ENCODE measurements at regions not wholly inside any gene's neighbourhood (a gene's known extent, or its start where the extent isn't known, plus 50 kb on each side); places are given as distances from the start of the nearest gene placed in this dataset.

DNA sequence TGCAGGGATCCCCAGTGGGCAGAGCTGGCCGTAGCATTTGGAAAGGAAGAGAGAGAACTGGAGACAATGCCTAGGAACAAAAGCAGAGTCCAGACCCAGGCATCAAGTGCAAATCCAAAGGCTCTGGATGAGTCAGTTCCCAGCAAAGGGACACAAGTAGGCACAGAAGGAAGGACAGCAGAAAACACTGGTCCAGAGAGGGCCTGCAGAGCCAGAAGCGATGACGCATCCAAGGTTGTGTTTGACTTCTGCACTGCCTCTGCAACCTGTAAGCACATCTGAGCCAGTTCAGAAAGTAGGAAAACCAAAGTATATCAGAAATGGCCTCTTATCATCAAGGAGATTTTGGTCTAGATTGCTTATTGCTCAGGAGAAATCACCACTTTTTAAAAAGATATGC, 604.5 kb downstream of the FGF9 start:
- Histone ChIP-seq H3K9me3 (ENCODE audit: control insufficient read depth, low read depth, low read length) (no peaks in the 10 kb centered on the region), H3K4me1 (ENCODE audit: control insufficient read depth, low read depth, low read length) (no peaks in the 10 kb centered on the region), H3K4me3 (ENCODE audit: low read length) (no peak overlapping the region), H3K27ac (ENCODE audit: low read length) (no peak overlapping the region), H3K36me3 (ENCODE audit: control insufficient read depth, low read depth, low read length) (no peaks in the 10 kb centered on the region), H3K27me3 (ENCODE audit: control insufficient read depth, insufficient read depth, low read length) (no peaks in the 10 kb centered on the region), H3K9ac (ENCODE audit: low read length) (no peak overlapping the region)

DNA sequence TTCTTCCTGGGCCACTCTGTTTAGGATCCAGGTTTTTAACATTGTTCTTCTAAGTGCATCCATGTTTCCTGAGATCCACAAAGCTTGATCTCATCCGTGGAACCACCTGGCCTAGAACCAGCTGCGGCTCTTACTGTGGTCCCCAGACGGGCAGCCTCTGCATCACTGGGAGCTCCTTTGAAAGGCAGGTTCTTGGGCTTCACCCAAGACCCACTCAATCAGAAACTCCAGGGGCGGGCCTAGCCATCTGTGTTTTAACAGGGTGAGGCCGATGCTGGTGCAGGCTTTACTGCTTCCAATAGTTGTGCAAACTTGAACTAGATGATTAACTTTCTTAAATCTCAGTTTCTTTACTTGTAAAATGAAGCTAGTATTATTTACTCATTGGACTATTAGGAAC, 605.7 kb downstream of the FGF9 start:
- Histone ChIP-seq H3K4me3 (ENCODE audit: low read length) (no peak overlapping the region), H3K4me1 (ENCODE audit: control insufficient read depth, low read depth, low read length) (no peaks in the 10 kb centered on the region), H3K9me3 (ENCODE audit: control insufficient read depth, low read depth, low read length) (no peaks in the 10 kb centered on the region), H3K27me3 (ENCODE audit: control insufficient read depth, insufficient read depth, low read length) (no peaks in the 10 kb centered on the region), H3K9ac (ENCODE audit: low read length) (no peak overlapping the region), H3K27ac (ENCODE audit: low read length) (no peak overlapping the region), H3K36me3 (ENCODE audit: control insufficient read depth, low read depth, low read length) (no peaks in the 10 kb centered on the region)

DNA sequence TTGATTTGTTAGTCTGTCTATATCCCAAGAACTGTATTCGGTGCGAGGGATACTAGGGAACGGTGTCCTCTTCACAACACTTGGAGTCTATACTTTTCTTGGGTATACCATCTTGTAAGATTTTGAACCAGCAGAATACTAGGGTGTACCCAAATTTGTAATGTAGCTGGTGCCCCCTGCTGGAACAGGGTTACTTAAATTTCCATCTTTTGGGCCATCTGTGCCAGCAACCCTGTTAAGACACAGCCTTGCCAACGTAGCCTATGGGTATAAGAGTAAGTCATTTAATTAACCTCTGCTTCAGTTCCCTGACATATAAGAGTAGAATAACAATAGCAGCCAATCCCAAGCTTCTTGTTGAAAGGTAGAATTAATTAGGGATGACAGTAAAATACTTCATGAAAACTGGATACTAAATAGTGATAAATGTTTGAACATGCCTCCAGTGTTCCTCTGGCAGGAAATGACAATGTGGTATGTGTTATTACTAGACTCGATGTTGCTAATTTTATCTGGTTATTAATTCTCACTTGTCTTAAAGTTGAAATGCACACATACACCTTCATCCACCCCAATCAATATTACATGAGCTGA, 607.6 kb downstream of the FGF9 start:
- Histone ChIP-seq H3K4me1 (ENCODE audit: control insufficient read depth, low read depth, low read length) (no peaks in the 10 kb centered on the region), H3K9me3 (ENCODE audit: control insufficient read depth, low read depth, low read length) (no peaks in the 10 kb centered on the region), H3K27ac (ENCODE audit: low read length) (no peak overlapping the region), H3K4me3 (ENCODE audit: low read length) (no peak overlapping the region), H3K36me3 (ENCODE audit: control insufficient read depth, low read depth, low read length) (no peaks in the 10 kb centered on the region), H3K27me3 (ENCODE audit: control insufficient read depth, insufficient read depth, low read length) (no peaks in the 10 kb centered on the region), H3K9ac (ENCODE audit: low read length) (no peak overlapping the region)

DNA sequence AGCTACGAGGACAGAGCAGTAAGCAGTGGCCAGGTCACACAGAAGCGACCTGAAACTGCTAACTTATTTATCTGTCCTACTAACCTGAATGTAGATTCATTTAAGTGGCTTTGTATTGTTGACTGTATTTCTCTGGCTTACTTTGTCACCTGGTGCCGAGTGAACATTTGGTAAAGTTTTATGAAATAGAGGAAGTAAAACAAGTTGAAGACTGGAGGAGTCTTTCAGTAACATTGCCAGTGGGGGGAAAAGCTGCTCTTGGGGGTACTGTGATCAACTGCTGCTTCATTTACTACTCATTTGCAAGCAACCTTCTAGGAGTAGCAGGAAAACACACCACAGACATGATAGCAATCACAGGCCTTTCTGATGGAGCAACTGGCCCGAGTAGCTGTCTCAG, 615.0 kb downstream of the FGF9 start:
- Histone ChIP-seq H3K9ac (ENCODE audit: low read length) (no peak overlapping the region), H3K4me3 (ENCODE audit: low read length) (no peak overlapping the region), H3K27ac (ENCODE audit: low read length) (no peak overlapping the region), H3K36me3 (ENCODE audit: control insufficient read depth, low read depth, low read length) (no peaks in the 10 kb centered on the region), H3K4me1 (ENCODE audit: control insufficient read depth, low read depth, low read length) (no peaks in the 10 kb centered on the region), H3K27me3 (ENCODE audit: control insufficient read depth, insufficient read depth, low read length) (no peaks in the 10 kb centered on the region), H3K9me3 (ENCODE audit: control insufficient read depth, low read depth, low read length) (no peaks in the 10 kb centered on the region)

DNA sequence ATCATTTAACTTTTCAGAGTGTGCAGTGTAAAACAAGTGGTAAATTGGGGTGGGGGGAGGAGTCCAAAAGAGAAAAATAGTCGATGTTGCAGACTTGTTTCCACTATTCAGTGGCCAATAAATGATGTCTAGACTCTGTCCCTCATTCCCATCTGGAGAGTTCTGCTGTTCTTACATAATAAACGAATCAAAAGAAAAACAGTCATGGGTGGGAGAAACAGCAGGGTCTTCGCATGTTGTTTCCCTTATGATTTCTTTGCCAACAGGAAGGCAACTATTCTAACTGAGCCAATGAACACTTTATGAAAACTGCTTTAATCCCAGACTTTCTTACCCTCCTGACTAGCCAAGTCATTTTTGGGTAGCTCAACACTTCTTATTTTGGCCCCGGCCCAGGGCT, 615.5 kb downstream of the FGF9 start:
- no peaks in the 10 kb centered on the region for H3K4me1 ChIP-seq (ENCODE audit: control insufficient read depth, low read depth, low read length)
- H3K9ac ChIP-seq (ENCODE audit: low read length): no peak overlapping the region
- H3K4me3 ChIP-seq (ENCODE audit: low read length): no peak overlapping the region
- H3K27me3 ChIP-seq (ENCODE audit: control insufficient read depth, insufficient read depth, low read length): no peaks in the 10 kb centered on the region
- H3K27ac ChIP-seq (ENCODE audit: low read length): no peak overlapping the region
- no peaks in the 10 kb centered on the region for H3K36me3 ChIP-seq (ENCODE audit: control insufficient read depth, low read depth, low read length)
- no peaks in the 10 kb centered on the region for H3K9me3 ChIP-seq (ENCODE audit: control insufficient read depth, low read depth, low read length)

DNA sequence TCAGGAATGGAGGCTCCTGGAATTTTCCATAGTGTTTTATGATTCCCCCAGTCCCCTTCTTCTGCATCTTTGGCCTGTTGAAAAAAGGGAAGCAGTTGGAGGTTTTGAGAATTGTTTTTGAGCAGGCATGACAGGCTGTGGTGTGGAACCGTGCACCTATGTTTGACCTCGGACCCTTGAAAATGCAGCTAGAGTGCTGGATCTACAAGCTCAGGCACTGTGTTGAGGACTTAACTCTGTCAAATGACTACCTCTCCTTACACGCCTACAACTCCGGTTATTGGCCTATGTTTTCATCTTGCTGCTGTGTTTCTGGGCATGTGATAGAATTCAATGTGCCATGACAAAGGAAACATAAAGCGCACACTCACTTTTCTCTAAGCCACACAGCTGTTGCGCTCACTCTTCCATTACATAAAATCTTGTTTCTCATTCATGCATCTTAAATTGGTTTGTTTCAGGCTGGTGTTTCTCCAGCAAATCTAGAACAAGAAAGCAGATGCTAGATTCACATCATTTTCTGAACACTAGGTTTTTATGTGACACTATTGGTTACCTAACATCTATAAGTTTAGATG, 616.6 kb downstream of the FGF9 start:
- Histone ChIP-seq H3K27me3 (ENCODE audit: control insufficient read depth, insufficient read depth, low read length) (no peaks in the 10 kb centered on the region), H3K4me1 (ENCODE audit: control insufficient read depth, low read depth, low read length) (no peaks in the 10 kb centered on the region), H3K4me3 (ENCODE audit: low read length) (no peak overlapping the region), H3K27ac (ENCODE audit: low read length) (no peak overlapping the region), H3K36me3 (ENCODE audit: control insufficient read depth, low read depth, low read length) (no peaks in the 10 kb centered on the region), H3K9me3 (ENCODE audit: control insufficient read depth, low read depth, low read length) (no peaks in the 10 kb centered on the region), H3K9ac (ENCODE audit: low read length) (no peak overlapping the region)

DNA sequence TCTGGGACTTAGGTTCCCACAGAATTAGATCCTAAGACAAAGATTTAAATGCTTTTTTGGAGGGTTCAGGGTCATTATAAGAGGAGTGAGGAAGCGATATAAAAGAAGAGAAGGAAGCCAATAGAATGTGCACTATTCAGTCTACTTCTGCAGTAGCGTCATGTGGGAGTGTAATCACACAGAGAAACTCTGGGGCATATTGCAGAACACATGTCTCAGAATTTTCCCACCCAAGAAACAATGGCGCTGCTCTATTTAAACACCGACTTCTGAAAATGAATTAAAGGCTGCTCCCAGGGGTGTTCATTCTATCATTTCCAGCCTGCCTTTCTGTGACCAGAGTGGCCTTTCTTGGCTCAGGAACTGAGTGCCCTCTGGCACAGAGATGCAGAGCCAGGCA, 617.6 kb downstream of the FGF9 start:
- Histone ChIP-seq H3K4me3 (ENCODE audit: low read length) (no peak overlapping the region), H3K9ac (ENCODE audit: low read length) (no peak overlapping the region), H3K36me3 (ENCODE audit: control insufficient read depth, low read depth, low read length) (no peaks in the 10 kb centered on the region), H3K9me3 (ENCODE audit: control insufficient read depth, low read depth, low read length) (no peaks in the 10 kb centered on the region), H3K27me3 (ENCODE audit: control insufficient read depth, insufficient read depth, low read length) (no peaks in the 10 kb centered on the region), H3K4me1 (ENCODE audit: control insufficient read depth, low read depth, low read length) (no peaks in the 10 kb centered on the region), H3K27ac (ENCODE audit: low read length) (no peak overlapping the region)

DNA sequence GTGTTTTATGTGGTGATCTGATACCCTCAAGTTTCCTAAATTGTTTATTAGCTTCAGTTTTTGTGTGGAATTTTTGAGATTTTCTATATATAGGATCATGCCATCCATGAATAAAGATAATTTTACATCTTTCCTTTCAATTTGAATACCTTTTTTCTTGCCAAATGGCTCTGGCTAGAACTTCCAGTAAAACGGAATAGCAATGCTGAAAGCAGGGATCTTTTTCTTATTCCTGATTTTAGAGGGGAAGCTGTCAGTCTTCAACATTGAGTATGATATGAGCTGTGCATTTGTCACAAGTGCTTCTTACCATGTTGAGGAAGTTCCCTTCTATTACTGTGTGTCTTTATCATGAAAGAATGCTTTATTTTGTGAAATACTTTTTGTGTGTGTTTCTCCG, 618.8 kb downstream of the FGF9 start:
- Histone ChIP-seq H3K9me3 (ENCODE audit: control insufficient read depth, low read depth, low read length) (no peaks in the 10 kb centered on the region), H3K4me1 (ENCODE audit: control insufficient read depth, low read depth, low read length) (no peaks in the 10 kb centered on the region), H3K27ac (ENCODE audit: low read length) (no peak overlapping the region), H3K9ac (ENCODE audit: low read length) (no peak overlapping the region), H3K36me3 (ENCODE audit: control insufficient read depth, low read depth, low read length) (no peaks in the 10 kb centered on the region), H3K27me3 (ENCODE audit: control insufficient read depth, insufficient read depth, low read length) (no peaks in the 10 kb centered on the region), H3K4me3 (ENCODE audit: low read length) (no peak overlapping the region)

DNA sequence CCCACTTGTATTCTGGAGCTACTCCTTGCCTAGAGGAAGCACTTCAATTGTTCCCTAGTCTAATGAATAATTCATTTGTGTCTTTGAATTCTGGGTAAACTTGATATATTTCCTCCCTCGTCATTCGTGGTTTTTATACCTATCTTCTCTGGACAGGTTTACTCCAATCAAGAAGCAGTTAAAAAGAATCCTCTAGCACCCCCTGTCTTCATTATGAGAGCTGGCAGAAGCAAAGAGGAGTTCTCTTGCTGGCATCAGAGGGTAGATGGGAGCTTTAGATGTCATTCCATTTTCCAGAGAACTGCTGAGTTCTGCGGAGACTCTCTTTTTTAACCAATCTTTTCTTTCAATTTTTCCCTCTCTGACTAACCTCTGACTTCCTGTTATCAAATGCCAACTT, 627.7 kb downstream of the FGF9 start:
- Histone ChIP-seq H3K9ac (ENCODE audit: low read length) (no peak overlapping the region), H3K9me3 (ENCODE audit: control insufficient read depth, low read depth, low read length) (peaks cover 13% of the 10 kb centered on the region), H3K27me3 (ENCODE audit: control insufficient read depth, insufficient read depth, low read length) (no peaks in the 10 kb centered on the region), H3K4me1 (ENCODE audit: control insufficient read depth, low read depth, low read length) (no peaks in the 10 kb centered on the region), H3K4me3 (ENCODE audit: low read length) (no peak overlapping the region), H3K27ac (ENCODE audit: low read length) (no peak overlapping the region), H3K36me3 (ENCODE audit: control insufficient read depth, low read depth, low read length) (no peaks in the 10 kb centered on the region)

DNA sequence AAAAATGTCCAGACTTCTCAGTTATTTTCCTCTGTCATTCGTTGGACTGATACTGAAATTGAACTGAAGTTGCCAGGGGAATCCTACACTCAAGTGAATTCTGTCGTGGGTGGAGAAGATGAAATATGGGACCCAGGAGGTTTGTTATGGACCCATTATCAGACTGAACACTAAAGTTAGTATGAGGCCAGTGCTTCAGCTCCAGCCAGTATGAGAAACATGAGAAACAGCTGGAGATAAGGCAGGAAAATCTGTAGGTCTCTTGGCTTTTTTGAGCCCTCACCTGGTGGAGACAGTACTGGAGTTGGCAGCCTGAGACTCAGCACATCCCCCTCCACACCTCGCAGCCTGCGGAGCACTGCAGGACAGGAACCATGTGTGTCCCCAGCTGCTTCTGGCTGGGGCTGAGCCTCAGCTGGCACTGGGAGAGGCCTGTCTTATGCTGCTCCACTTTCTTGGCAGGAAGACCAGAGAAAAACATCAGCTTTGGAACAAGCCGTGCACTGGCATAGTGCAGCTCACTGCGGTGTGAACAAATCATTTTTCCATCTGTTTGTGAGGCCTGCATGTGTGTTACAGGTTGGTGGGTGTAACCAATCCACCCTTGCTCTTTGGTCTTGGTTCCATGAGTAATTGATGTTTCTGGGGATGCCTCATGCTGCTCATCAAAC, 641.0 kb downstream of the FGF9 start:
- Histone ChIP-seq H3K4me1 (ENCODE audit: control insufficient read depth, low read depth, low read length) (no peaks in the 10 kb centered on the region), H3K9ac (ENCODE audit: low read length) (no peak overlapping the region), H3K9me3 (ENCODE audit: control insufficient read depth, low read depth, low read length) (no peaks in the 10 kb centered on the region), H3K4me3 (ENCODE audit: low read length) (no peak overlapping the region), H3K27ac (ENCODE audit: low read length) (no peak overlapping the region), H3K36me3 (ENCODE audit: control insufficient read depth, low read depth, low read length) (no peaks in the 10 kb centered on the region), H3K27me3 (ENCODE audit: control insufficient read depth, insufficient read depth, low read length) (no peaks in the 10 kb centered on the region)

DNA sequence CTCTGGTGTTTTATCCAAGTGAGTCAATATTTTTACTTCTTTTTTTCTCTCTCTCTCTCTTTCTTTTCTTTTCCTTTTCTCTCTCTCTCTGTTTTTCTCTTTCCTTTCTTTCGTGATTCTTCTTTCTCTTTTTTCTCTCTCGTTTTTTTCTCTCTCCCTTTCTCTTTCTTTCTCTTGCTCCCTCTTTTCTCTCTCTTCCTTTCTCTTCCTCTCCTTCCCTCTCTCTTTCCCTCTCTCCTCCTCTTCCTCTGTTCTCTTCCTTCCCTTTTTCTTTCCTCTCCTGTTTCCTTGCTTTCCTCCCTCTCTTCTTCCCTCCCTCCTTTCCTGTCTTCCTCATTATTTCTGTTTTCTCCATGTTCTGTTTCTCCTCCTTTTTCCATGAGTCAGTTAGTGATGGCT, 641.5 kb downstream of the FGF9 start:
- no peak overlapping the region for H3K9ac ChIP-seq (ENCODE audit: low read length)

DNA sequence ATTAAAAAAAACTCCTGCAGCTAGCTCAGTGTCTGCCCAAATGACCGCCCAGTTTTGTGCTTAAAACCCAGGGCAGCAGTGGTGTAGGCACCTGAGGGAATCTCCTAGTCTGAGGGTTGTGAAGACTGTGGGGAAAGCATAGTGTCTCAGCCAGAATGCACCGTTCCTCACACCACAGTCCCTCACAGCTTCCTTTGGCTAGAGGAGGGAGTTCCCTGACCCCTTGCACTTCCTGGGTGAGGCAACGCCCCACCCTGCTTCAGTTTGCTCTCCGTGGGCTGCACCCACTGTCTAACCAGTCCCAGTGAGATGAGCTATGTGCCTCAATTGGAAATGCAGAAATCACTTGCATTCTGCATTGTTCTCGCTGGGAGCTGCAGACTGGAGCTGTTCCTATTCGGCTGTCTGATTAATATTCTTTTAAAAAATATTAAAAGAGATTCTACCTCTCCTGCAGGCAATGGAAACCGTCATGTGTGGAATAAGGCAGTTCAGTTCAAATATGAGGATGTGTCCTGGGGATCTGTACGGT, 645.7 kb downstream of the FGF9 start:
- no peaks in the 10 kb centered on the region for H3K4me1 ChIP-seq (ENCODE audit: control insufficient read depth, low read depth, low read length)
- no peak overlapping the region for H3K27ac ChIP-seq (ENCODE audit: low read length)
- no peak overlapping the region for H3K4me3 ChIP-seq (ENCODE audit: low read length)
- H3K9ac ChIP-seq (ENCODE audit: low read length): no peak overlapping the region
- H3K27me3 ChIP-seq (ENCODE audit: control insufficient read depth, insufficient read depth, low read length): no peaks in the 10 kb centered on the region
- H3K9me3 ChIP-seq (ENCODE audit: control insufficient read depth, low read depth, low read length): no peaks in the 10 kb centered on the region
- no peaks in the 10 kb centered on the region for H3K36me3 ChIP-seq (ENCODE audit: control insufficient read depth, low read depth, low read length)

More for the DNA sequence above, 641.5 kb downstream of the FGF9 start:
- Histone ChIP-seq H3K4me1 (ENCODE audit: control insufficient read depth, low read depth, low read length) (no peaks in the 10 kb centered on the region), H3K9me3 (ENCODE audit: control insufficient read depth, low read depth, low read length) (no peaks in the 10 kb centered on the region), H3K27me3 (ENCODE audit: control insufficient read depth, insufficient read depth, low read length) (no peaks in the 10 kb centered on the region), H3K4me3 (ENCODE audit: low read length) (no peak overlapping the region), H3K36me3 (ENCODE audit: control insufficient read depth, low read depth, low read length) (no peaks in the 10 kb centered on the region), H3K27ac (ENCODE audit: low read length) (no peak overlapping the region)
